Right forelimb (tissue), 1 donor: ENCODE measurements at regions not wholly inside any gene's neighbourhood (a gene's known extent, or its start where the extent isn't known, plus 50 kb on each side); places are given as distances from the start of the nearest gene placed in this dataset.
"Not testable (repeated sequence)": the region's sequence is repeated elsewhere in the genome, so short reads cannot be mapped to it uniquely, and the experiment has no call there.

Experiments used
- DNase-seq: peaks from one replicate; pipeline ENCODE4 v3.0.0-alpha.2; 2018

DNA sequence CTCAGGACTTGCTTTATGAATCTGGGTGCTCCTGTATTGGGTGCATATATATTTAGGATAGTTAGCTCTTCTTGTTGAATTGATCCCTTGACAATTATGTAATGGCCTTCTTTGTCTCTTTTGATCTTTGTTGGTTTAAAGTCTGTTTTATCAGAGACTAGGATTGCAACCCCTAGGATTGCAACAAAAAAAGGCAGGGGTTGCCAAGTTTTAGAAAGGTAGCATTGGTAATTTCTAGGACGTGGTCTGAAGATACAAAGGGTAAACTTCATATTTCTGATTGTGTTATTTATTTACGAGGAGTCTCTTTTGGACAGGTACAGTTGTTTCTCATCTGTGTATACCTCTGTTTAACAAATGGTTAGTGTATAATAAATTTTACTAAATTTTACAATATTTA, 433.7 kb downstream of the BTG1 start:
- not testable (repeated sequence) for DNase-seq

DNA sequence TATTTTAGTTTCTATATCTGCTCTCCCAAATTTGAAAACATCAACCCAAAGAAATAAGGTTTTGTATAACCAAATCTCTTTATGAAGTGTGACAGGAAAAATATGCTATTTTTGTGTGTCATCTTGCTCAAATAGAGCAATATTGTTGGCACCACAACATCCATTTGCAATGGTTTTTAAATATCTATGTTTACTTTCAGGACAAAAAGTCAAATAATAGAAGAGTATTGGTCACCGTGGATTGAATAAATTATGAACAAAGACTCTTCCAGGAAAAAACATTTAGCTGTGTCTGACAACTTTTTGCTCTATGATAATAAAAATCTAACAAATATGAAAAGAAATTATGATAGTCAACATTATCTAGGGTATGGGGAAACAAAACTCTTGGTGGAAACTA, 439.2 kb downstream of the BTG1 start:
- no peak for DNase-seq

DNA sequence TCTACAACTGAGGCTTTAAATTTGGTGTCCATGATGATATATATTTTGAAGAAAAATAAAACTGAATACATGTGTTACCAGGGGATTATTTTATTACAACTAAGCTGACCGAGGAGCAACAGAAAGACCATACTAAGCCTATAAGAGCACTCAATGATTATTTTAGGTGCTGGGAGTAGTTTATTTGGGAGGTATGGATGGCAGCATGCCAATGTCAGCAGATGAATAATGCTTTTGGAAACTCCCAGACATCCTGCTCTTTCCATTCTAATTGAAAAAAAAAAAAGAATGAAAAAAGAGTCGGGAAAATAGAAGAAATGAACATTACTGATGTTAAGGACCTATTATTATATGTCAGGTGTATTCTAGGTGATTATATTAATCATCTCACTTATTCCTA, 441.2 kb downstream of the BTG1 start:
- DNase-seq, result no peak

DNA sequence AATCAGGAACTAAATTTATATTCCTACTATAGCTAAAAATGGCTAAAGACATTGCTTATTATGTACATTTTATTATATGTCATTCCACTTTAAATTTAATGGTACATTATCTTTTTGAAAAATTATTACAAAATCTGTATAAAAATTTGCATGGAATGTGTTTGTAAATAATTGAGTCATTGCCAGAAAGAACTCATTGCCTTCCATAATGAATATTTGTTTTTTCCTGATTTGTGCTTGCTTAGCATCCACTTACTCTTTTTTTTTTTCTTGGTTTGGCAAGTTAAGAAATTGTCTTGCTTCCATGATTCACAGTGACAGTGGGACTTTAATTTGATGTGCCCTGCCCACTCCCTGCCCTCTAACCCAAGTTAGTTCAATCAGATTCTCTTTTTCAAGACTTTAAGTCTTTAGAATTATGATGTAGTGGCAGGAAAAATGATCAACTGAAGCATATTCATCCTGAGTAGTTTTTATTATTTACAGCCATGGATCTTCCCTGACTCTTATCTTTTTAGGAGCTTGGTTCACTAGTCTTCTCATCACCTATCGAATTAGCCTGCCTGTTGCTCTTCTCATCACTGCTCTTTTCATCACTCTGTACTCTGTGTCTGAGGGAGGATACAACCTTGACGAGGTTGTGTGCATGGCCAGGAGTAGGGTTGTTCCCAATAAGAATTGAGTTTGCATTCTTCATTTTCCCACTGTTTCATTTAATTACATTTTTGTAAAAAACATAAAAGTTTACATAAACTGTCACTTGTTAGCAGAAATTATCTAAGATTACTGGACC, 442.0 kb downstream of the BTG1 start:
- no peak for DNase-seq

DNA sequence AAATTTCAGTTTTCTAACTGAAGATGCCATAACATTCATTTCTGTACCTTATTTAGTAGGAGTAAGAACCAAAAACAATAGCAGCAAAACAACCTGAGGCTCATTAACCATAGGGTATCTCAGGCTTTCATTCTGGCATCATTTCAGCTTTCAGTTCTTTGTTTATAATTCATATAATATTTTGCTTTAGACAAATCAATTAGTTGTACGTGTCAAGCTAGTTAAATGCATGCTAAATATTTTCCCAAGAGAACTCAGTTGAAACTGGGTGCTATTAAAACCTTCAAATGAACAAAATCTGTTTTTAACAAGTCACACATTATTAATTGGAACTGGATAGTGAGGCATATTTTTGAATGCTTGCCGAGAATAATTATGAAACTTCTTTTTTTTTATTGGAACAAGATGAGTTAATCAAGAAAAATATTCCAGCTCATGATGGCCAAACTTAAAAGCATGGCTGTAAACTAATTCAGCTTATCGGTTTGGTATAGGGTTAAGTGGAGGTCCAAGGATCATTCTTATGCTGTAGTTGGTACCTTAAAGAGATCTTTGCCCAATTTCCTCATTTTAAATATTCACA, 442.7 kb downstream of the BTG1 start:
- DNase-seq, result no peak

DNA sequence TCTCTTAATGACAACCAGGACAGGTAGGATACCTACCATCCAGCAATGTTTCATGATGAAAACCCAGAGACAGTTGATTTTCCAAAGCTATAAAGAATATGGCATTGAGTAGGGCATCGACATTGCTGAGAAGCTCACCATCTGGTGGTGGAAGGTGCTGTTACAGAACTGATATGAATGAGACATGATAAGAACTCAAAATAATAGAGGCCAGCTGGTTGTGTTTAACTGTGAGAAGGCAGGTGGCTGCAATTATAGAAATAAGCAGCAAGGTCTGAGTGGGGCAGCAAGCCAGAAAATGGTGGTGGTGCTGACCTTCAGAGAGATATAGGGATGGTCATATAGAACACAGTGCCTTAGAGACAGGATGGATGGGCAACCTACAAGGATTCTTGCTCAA, 449.7 kb downstream of the BTG1 start:
- no peak for DNase-seq

DNA sequence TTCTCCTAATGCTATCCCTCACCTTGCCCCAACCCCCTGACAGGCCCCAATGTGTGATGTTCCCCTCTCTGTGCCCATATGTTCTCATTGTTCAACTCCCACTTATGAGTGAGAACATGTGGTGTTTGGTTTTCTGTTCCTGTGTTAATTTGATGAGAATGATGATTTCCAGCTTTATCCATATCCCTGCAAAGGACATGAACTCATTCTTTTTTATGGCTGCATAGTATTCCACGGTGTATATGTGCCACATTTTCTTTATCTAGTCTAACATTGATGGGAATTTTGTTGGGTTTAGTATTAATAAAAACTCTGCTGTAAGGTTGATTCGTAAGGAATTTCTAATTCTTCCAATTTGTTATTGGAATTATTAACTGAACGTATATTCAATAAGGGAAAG, 450.2 kb downstream of the BTG1 start:
- not testable (repeated sequence) for DNase-seq

DNA sequence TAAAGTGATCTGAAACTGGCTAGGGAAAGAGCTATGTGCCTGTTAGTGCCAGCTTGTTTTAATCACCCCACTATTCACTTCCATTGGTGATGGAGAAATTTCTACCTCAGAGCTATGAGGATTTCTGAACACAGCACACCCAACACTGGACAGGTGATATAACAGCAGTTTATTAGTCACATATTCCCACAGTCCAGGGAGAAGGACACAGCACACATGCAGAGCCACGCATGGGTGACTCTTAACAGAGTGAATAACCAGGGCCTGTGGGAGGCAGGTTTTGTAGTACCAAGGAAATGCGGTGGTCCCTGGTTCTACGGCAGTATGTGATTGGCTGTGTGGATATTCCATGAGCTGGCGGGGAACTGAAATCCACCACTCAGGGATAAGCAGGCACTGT, 455.1 kb downstream of the BTG1 start:
- no peak for DNase-seq

DNA sequence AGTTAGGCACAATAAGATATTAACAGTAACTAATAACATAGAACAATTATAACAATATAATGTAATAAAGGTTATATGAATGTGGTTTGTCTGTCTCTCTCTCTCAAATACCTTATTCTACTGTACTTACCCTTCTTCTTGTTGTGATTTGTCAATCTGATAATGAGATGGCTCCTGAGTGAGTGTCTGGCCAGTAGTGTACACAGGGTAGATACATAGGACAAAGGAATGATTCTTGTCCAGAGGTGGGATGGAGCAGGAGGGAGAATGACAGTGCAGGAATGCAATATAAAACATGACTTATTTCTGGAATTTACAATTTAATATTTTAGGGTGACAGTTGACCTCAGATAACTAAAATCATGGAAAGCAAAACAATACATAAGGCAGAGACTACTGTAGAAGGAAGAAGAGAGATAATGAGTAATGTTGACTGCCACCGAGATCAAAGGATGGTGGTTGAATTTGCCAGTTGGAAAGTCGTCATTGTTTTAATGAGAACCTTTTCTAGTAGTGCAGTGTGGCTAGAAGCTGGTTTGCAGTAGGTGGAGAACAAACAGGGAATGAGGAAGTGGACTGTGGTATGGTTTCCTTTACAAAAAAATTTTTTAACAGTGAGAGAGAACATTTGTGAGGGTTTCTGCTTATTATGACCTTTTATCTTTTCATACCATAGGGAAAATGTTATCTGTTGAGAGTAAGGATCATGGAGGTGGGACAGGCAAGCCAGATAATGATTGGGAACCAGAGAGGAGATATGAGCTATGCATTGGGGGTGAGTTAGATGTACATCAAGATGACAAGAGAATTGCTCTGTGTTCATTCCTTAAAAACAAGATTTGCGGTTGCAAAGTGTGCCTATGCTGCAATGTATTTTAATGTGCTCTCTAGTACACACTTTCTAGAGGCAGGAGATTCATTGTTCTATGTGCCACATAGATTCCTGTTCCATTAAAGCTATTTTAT, 458.3 kb downstream of the BTG1 start:
- DNase-seq, result no peak

DNA sequence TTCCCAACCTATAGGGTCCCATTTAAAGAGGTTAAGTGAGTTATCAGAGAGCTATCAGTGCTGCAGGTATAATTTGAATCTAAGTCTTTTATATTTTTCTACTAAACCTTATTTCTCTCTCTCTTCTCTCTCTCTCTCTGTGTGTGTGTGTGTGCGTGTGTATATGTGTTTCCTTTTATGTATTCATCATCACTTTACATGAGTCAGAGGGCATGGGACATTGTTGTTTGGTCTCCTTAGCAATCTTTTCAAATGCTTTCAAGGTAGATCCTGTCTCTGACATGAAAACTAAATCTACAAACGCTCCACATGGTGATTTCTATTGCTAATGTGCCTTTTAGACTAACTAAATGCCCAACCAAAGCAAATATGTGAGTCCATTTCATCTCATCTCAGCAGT, 459.7 kb downstream of the BTG1 start:
- DNase-seq, result no peak

DNA sequence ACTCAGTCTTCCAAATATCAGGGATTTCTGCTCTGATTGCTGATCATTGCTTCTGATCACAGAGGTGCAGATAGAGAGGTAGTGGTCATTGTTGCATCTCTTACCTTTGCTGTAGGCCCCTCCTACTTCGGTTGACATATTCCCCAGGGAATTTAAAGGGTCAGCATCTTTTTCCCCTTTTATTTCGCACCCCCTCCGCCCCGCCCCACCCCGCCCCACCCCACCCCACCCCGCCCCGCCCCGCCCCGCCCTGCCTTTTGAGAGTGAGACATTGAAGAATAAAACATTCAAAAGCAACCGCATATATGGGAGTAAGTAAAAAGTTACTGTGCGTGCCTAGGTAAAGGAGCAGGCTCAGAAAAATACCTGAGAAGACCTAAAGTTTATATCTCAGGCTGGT, 463.9 kb downstream of the BTG1 start:
- no peak for DNase-seq

DNA sequence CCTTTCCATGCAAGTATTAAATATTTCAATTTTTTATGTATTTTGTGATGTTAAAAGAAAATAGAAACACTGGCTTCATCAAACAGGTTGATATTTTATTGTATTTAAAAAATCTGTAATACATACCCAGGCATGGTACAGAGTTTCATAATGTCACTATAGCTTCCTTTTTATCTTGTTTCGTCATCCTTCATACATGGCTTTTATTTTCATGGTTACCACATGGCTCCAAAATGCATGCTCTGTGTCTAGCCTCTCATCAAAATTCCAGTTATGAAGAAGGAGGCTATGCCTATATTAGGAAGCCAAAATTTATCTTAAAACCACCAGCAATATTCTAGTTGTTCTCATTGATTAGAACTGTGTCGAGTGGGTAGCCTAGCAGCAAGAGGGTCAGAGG, 464.8 kb downstream of the BTG1 start:
- DNase-seq, result no peak

DNA sequence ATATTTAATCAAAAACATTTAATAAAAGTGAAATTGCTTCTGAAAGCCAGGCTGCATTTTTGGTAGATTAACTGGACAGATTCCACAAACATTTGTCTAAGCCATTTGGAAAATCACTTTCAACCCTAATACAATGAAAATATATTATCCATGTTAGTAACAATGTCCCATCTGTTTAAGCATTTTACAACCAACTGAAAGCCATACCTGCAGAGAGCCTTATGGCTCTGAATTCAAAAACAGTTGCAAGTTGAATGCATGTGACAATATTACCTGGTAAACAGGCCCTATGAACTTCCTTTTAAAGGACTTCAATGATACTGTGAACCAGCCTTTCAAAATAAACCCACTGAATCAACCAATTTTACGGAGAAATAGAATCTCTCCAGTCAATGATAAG, 468.1 kb downstream of the BTG1 start:
- DNase-seq, result no peak

DNA sequence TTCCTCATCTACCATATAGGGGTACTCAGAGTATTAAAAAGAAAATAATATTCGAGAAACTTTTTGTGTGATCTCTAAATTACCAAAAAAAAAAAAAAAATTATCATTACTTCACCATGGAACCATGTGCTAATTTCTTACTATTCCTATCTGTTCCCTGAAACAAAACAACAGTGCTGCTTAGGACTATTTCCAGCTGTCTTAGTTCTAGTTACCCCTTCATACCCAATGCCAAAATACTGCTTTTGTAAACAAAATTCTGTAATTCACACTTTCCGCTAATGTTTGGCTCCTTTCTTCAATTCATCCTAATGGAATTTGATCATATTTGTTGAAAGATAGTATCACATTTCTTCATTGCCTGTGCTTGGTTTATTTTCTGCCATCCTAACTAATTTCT, 470.2 kb downstream of the BTG1 start:
- DNase-seq, result no peak

DNA sequence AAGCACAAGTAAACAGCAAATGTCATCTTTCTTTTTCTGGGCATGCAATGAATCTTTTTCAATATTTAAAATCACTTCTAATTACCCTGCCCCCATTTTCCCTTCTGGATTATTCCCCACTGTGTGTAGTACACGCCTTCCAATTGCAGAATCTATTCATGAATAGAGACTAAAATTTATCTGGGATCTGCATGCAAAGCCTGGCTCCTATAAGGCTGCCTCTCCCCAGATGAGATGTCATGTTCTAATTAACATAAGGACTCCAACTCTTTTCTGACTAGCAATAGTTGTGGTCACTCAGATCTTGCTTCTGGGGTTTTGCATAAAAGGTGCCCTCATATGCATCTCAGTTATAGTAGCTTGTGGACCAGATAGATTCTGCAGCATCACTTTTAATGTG, 473.5 kb downstream of the BTG1 start:
- no peak for DNase-seq

DNA sequence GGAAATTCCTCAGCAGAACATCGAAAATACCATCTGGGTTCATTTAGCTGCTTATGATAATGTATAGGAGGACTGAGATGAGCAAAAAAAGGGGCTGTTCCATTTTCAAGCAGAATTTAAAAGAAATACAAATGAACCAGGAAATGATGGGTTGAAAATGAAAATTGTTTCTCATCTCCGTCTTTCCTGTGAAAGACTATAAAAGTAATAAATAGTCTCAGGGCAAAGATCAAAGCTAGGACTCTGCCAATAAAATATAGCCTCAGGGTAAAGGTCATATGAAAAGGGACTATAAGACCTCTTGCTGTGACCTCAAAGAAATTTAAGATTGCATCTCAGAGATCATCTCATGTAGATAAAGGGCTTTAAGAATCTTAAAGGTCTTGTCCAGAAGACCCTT, 478.0 kb downstream of the BTG1 start:
- no peak for DNase-seq

DNA sequence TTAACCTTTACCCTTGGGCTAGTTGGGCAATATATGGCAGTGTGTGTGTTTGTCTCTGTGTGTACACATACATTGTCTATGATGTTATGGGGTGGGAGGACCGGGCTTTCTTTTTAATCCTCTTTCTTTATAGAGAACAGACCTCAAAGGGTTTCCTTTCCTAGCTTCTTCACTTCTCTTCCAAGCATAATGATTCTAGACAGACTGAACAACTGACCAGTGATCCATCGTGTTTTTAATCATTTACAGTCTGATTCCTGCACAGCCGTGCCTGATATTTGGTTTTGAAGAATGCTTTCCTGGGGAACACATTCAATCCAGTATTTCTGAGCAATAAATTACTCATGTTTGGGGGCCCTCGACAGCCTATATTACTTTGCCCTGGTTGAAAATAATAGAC, 481.1 kb upstream of the DCN start:
- no peak for DNase-seq

DNA sequence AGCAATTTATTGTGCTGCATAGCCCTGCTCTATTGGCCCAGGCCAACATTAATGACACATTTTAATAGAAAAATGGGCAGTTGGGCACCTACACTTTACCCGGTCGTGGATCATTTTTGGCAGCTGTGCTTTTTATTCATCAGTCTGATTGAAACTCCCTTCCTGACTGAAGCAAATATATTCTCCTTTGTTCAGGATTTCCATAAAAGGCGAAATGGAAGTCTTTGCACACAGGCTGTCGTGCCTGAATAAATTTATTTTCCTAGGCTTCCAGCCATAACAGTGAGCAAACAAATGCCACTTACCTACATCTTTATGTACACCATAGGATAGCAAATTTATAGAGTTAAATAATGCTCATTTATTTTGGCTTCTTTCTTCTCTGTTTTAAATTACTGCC, 480.7 kb upstream of the DCN start:
- no peak for DNase-seq

DNA sequence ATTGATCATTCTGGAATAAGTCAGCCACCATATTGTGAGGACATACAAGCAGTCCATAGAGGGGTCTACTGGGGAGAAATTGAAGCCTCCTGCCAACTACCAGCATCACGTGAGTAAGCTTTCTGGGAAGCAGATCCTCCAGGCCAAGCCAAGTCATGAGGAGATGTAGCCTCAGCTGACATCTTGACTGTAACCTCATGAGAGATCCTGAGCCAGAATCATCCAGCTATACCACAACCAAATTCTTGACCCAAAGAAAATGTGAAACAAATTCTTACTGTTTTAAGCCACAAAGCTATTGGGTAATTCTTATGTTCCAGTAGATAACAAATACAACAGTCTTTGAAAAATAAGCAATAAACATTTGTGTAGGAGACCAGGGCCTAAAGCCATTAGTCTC, 479.4 kb upstream of the DCN start:
- no peak for DNase-seq

DNA sequence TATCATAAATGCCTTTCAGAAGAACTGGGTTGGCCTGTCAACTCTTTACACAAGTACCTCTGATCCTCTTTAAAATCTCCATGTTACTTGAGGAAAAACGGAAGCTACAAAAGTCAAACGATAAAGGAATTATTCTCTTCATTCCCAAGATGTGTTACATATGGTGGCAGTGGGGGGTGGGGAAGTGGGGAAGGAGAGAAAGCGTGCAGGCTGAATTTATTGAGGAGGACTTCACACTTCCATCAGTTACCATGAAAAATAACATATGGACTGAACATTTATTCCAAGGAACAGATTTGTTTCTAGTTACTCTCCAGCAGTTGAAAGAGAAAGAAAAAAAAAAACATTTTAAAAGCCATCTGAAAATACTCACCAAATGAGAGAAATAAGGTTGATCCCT, 474.4 kb upstream of the DCN start:
- no peak for DNase-seq

DNA sequence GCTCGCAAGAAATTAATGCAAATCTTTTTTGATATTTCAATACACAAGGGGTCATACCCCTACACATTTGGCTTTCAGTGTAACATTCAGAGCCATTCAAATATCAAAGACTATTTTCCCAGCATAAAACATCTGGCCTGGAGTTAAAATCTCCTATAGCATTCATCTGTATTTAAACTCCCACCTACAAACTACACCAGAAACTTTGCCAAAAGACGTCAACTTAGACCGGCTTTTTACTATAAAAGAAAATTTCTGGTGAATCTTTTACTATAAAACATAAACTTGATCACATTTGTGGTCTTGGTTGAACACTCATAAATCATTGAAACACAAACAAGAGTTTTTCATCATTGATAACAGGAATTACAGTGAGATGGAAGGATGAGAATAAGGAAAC, 473.3 kb upstream of the DCN start:
- DNase-seq, result no peak

DNA sequence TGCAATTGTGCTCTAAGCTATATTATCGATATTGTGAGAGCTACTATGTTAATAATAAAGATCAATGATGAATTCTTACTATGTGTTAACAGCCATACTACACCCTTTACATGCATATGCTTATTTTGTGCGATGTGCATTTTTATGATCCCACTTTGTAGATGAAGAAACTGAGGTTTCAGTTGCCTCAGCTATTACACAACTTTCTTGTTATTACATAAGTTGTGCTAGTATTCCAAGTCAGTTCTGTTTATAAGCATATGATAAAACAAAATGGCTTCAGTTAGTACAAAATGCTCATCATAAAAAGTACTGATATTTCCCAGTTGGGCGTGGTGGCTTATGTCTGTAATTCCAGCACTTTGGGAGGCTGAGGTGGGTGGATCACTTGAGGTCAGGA, 471.5 kb upstream of the DCN start:
- DNase-seq, result no peak

DNA sequence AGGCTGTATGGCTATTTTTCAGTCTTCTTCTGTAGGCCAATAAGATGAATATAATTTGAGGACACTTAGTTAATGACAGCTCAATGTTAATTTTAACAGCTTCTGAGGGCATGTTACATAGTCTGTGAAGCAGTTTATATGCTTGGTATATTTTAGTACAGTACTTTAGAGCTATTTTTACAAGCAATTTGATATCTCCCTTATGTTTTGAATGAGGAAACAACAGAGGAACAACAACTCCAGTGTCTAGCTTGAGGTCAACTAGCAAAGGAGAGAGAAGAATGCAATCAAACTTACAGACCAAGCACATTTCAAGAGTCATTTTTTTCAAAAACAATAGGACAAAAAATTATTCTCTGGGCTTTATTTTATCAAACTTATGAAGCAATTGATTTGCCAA, 469.1 kb upstream of the DCN start:
- DNase-seq, result no peak

DNA sequence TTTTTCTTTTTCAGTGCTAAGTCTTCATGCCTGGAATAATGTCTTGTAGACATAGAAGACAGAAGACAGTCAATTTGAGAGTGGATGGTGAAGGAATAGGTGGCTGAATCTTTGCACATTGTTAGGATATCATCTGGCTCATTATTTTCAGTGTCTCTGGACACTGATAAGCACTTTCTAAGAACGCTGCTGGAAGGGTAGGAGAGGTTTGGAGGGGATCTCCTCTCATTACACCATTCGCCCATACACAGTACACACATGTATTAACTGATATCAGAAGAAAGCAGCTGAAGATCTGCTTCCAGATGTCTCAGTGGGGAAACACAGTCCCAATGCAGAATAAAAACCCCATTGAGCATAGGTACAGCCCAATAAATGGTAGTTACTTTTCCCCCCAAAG, 461.1 kb upstream of the DCN start:
- no peak for DNase-seq
